Panc1 (cell line): ENCODE measurements at regions not wholly inside any gene's neighbourhood (a gene's known extent, or its start where the extent isn't known, plus 50 kb on each side); places are given as distances from the start of the nearest gene placed in this dataset.
"Not testable (repeated sequence)": the region's sequence is repeated elsewhere in the genome, so short reads cannot be mapped to it uniquely, and the experiment has no call there.

Experiments used
- ATAC-seq: fragments of 200-7000 bp; cut with Tn5 transposase; 2 replicates; pipeline ENCODE4 v1.9.1; 2020; ENCODE audit warnings: mild to moderate bottlenecking, moderate library complexity
- BruUV-seq: library from RNA; stranded (reverse); fragments of 400-500 nt; replicated peaks from 2 replicates; lab custom pipeline; 2021; lab: Mats Ljungman, UMichigan
- CTCF ChIA-PET: fragments of 300-600 bp; sonication (Branson Sonifier 250); formaldehyde crosslinking; loops from one replicate; lab custom pipeline; 2022; ENCODE audit warnings: antibody characterized with exemption; lab: Charles Lee
- POLR2A ChIA-PET: fragments of 300-600 bp; sonication (Branson Sonifier 250); formaldehyde crosslinking; loops from one replicate; lab custom pipeline; 2022; ENCODE audit warnings: antibody characterized with exemption; lab: Charles Lee
- DNase-seq: peaks from one replicate; pipeline ENCODE4 v3.0.0-alpha.2; 2010; ENCODE audit warnings: low read depth, low spot score
- H3K27ac ChIP-seq: 2 replicates; pipeline ENCODE4 v1.5.1; 2011; ENCODE audit warnings: mild to moderate bottlenecking, low read length, inconsistent platforms
- H3K27me3 ChIP-seq: fragments of 200-500 bp; sonication (Bioruptor generic); 2 replicates; pipeline ENCODE4 v1.6.0; 2014; ENCODE audit warnings: low read length, inconsistent platforms; ENCODE audit not compliant: control insufficient read depth, insufficient read depth
- H3K36me3 ChIP-seq: fragments of 200-500 bp; sonication (Bioruptor generic); 2 replicates; pipeline ENCODE4 v1.5.1; 2014; ENCODE audit warnings: inconsistent platforms, mild to moderate bottlenecking, low read length, moderate library complexity; ENCODE audit not compliant: control insufficient read depth, insufficient read depth
- H3K4me1 ChIP-seq: 2 replicates; pipeline ENCODE4 v1.5.1; 2011; ENCODE audit warnings: inconsistent platforms, mild to moderate bottlenecking, low read length, moderate library complexity; ENCODE audit not compliant: control insufficient read depth, insufficient read depth
- H3K4me3 ChIP-seq, 2 experiments: 2 replicates each; pipeline ENCODE4 v1.5.1; 2011 to 2012; ENCODE audit warnings: low read depth in 2 of 2, low read length in 2 of 2, mild to moderate bottlenecking in 2 of 2, inconsistent platforms in 1 of 2, moderate library complexity in 1 of 2
- H3K9me3 ChIP-seq: fragments of 200-500 bp; sonication (Bioruptor generic); 2 replicates; pipeline ENCODE4 v1.5.1; 2014; ENCODE audit warnings: low read depth, mild to moderate bottlenecking, inconsistent platforms, low read length, moderate library complexity; ENCODE audit not compliant: control insufficient read depth, insufficient read depth
- POLR2AphosphoS5 ChIP-seq: IDR thresholded peaks from 2 replicates; pipeline ENCODE4 v1.6.1; 2012; ENCODE audit warnings: mild to moderate bottlenecking, low read depth, low read length, moderate library complexity
- SIN3A ChIP-seq: IDR thresholded peaks from 2 replicates; pipeline ENCODE4 v1.6.1; 2012; ENCODE audit warnings: low read depth, mild to moderate bottlenecking, low read length, moderate library complexity, borderline replicate concordance; ENCODE audit not compliant: insufficient read depth
- TCF7L2 ChIP-seq: IDR thresholded peaks from 2 replicates; pipeline ENCODE4 v1.6.1; 2011; ENCODE audit warnings: mild to moderate bottlenecking, low read depth, low read length, inconsistent platforms
- in situ Hi-C: cut with HindIII; loops from 2 replicates; pipeline ENCODE4 v1.10.0; 2016; ENCODE audit warnings: low sequenced_read_pairs, low pct_unique_long_range_greater_than_20kb
- intact Hi-C: fragments of 100-400 bp; cut with micrococcal nuclease; formaldehyde crosslinking; loops from one replicate; pipeline ENCODE4 v1.10.0; 2022; ENCODE audit not compliant: unreplicated experiment
- TF ChIP-seq, protein P1 (sequence below): fragments of 450-650 bp; IDR thresholded peaks from 2 replicates; pipeline ENCODE4 v1.5.1; 2017; ENCODE audit warnings: mild to moderate bottlenecking
- TF ChIP-seq, protein P2 (sequence below), 2 experiments: IDR thresholded peaks; 2 replicates each; pipeline ENCODE4 v1.6.1; 2011 to 2012; ENCODE audit warnings: low read depth in 2 of 2, control low read depth in 1 of 2, low read length in 1 of 2, mild to moderate bottlenecking in 1 of 2, moderate library complexity in 1 of 2; ENCODE audit not compliant: insufficient read depth in 1 of 2

DNA sequence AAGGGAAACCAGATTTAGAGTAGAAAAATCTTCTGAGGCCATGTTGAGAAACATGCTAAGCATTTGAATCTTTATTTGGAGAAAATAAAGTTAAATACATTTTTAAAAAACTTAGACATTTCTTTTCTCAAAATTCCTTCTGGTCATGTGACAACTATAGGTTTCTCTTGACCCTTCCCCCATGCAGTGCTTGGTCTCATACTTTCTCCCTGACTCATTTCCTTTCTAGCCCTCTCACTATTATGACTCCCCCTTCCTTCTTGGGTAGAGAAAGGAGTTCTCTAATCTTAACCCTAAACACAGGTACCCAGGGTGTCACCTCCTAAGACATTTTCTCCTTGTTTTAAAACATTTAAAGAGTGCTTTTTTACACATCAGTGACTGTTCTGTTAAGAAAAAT lies 179.5 kb upstream of the TMEM106B start:
- intact Hi-C loops = no loop called here
- ATAC-seq (peak; percentile 75; the same call in 1 of the 2 replicates), DNase-seq (no peak)
- Histone ChIP-seq H3K27me3 (no peaks in the 10 kb centered on the region), H3K36me3 (no peaks in the 10 kb centered on the region), H3K4me1 (no peaks in the 10 kb centered on the region; the same call in 1 of the 2 replicates), H3K9me3 (peaks cover 3% of the 10 kb centered on the region; the same call in 1 of the 2 replicates), H3K27ac (peak overlapping the region; percentile 56; the same call in 1 of the 2 replicates), H3K4me3 (no peak overlapping the region)
- POLR2A ChIA-PET = no interaction called here
- BruUV-seq = no TSS peak
- TF ChIP-seq TCF7L2 = no peak
- TF ChIP-seq, protein P1, sequence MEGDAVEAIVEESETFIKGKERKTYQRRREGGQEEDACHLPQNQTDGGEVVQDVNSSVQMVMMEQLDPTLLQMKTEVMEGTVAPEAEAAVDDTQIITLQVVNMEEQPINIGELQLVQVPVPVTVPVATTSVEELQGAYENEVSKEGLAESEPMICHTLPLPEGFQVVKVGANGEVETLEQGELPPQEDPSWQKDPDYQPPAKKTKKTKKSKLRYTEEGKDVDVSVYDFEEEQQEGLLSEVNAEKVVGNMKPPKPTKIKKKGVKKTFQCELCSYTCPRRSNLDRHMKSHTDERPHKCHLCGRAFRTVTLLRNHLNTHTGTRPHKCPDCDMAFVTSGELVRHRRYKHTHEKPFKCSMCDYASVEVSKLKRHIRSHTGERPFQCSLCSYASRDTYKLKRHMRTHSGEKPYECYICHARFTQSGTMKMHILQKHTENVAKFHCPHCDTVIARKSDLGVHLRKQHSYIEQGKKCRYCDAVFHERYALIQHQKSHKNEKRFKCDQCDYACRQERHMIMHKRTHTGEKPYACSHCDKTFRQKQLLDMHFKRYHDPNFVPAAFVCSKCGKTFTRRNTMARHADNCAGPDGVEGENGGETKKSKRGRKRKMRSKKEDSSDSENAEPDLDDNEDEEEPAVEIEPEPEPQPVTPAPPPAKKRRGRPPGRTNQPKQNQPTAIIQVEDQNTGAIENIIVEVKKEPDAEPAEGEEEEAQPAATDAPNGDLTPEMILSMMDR = no peak
- TF ChIP-seq, protein P2, sequence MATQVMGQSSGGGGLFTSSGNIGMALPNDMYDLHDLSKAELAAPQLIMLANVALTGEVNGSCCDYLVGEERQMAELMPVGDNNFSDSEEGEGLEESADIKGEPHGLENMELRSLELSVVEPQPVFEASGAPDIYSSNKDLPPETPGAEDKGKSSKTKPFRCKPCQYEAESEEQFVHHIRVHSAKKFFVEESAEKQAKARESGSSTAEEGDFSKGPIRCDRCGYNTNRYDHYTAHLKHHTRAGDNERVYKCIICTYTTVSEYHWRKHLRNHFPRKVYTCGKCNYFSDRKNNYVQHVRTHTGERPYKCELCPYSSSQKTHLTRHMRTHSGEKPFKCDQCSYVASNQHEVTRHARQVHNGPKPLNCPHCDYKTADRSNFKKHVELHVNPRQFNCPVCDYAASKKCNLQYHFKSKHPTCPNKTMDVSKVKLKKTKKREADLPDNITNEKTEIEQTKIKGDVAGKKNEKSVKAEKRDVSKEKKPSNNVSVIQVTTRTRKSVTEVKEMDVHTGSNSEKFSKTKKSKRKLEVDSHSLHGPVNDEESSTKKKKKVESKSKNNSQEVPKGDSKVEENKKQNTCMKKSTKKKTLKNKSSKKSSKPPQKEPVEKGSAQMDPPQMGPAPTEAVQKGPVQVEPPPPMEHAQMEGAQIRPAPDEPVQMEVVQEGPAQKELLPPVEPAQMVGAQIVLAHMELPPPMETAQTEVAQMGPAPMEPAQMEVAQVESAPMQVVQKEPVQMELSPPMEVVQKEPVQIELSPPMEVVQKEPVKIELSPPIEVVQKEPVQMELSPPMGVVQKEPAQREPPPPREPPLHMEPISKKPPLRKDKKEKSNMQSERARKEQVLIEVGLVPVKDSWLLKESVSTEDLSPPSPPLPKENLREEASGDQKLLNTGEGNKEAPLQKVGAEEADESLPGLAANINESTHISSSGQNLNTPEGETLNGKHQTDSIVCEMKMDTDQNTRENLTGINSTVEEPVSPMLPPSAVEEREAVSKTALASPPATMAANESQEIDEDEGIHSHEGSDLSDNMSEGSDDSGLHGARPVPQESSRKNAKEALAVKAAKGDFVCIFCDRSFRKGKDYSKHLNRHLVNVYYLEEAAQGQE (IDR thresholded peaks at IDR 0.05; ENCODE audit: insufficient read depth in 1 of 2, low read depth in 2 of 2, low read length in 1 of 2) = no peak
- no peak for TF ChIP-seq SIN3A
- TF ChIP-seq POLR2AphosphoS5 = no peak
- CTCF ChIA-PET = no interaction called here
- in situ Hi-C loops = no loop called here

DNA sequence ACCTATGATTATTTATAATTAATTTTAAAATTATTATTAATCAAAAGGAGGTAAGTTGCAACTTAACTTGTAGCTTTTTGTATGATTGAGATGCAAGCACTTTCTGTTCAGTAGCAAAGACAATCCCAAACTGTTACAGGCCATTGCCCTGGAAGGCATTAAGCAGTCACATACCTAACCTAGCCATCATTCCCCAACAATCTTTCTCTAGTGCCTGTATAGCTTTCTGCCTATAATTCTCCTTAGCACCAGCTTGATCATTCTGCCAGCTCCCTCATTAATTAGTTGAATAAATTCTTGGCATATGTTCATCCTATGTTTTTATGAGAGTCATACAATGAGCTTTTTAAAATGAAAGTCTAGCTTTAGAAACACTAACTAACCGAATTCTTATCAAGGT lies 178.9 kb upstream of the TMEM106B start:
- ATAC-seq (no peak), DNase-seq (no peak)
- no peak overlapping the region for H3K4me3 ChIP-seq
- no TSS peak for BruUV-seq
- H3K4me1 ChIP-seq = no peaks in the 10 kb centered on the region; the same call in 1 of the 2 replicates
- no peaks in the 10 kb centered on the region for H3K36me3 ChIP-seq
- peak overlapping the region; percentile 21; the same call in 1 of the 2 replicates for H3K27ac ChIP-seq
- no peaks in the 10 kb centered on the region for H3K27me3 ChIP-seq
- intact Hi-C loops (no loop called here), in situ Hi-C loops (no loop called here)
- ChIA-PET CTCF (no interaction called here), POLR2A (no interaction called here)
- H3K9me3 ChIP-seq = peaks cover 3% of the 10 kb centered on the region; the same call in 1 of the 2 replicates
- no peak for TF ChIP-seq TCF7L2
- TF ChIP-seq, protein P2 (IDR thresholded peaks at IDR 0.05; ENCODE audit: insufficient read depth in 1 of 2, low read depth in 2 of 2, low read length in 1 of 2) = no peak
- no peak for TF ChIP-seq SIN3A
- TF ChIP-seq, protein P1 = no peak
- TF ChIP-seq POLR2AphosphoS5 = no peak

DNA sequence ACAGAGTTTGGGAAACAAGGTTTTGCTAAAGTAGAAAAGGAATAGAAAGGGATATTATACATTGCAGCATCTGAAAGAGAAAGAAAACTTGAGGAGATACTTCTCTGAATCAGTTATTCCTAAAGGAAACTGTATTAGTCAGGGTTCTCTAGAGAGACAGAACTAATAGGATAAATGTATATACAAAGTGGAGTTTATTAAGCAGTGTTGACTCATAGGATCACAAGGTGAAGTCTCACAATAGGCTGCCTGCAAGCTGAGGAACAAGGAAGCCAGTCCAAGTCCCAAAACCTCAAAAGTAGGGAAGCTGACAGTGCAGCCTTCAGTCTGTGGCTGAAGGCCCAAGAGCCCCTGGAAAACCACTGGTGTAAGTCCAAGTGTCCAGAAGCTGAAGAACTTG lies 167.6 kb upstream of the TMEM106B start:
- in situ Hi-C loops, H3K4me3 ChIP-seq, BruUV-seq, H3K36me3 ChIP-seq, ATAC-seq, intact Hi-C loops, CTCF ChIA-PET, H3K9me3 ChIP-seq, H3K27me3 ChIP-seq, DNase-seq, H3K4me1 ChIP-seq, POLR2A ChIA-PET: not testable (repeated sequence)
- peak overlapping the region; percentile 18; the same call in 1 of the 2 replicates for H3K27ac ChIP-seq
